ENCODE measurements at regions not wholly inside any gene's neighbourhood (a gene's known extent, or its start where the extent isn't known, plus 50 kb on each side); places are given as distances from the start of the nearest gene placed in this dataset.

GRCh38 chr2:13550285-13551231 lies 833.8 kb downstream of the TRIB2 start:
- TF ChIP-seq CTCF (IDR thresholded peaks at IDR 0.05; ENCODE audit: low read length) (no peak), EZH2phosphoT487 (IDR thresholded peaks at IDR 0.05; ENCODE audit: low read length) (no peak)
